ENCODE measurements at regions not wholly inside any gene's neighbourhood (a gene's known extent, or its start where the extent isn't known, plus 50 kb on each side); places are given as distances from the start of the nearest gene placed in this dataset.
A peak's percentile ranks its signal among the peaks of the same experiment; 100 is the strongest.

DNA sequence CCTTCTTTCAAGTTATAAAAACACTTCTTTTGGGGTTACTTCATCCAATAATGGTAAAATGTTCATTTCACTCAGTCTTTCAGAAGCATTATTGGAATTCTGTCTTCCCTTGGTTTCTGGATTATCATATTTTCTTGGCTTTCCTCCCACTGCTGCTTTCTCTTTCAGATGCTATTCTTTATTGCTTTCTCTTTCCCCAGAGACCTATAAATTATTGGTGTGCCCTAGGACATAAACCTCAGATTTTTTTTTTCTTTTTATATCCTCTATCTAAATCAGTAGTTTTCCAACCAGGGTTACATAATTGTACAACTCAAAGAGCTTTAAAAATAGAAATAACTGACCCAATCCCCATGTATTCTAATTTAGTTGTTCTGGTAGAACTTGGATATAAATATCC is 1005.5 kb downstream of the ARAP2 start:
- no peak overlapping the region for H3K4me3 ChIP-seq (ENCODE audit: low read depth, low read length)
- TF ChIP-seq, protein P1, sequence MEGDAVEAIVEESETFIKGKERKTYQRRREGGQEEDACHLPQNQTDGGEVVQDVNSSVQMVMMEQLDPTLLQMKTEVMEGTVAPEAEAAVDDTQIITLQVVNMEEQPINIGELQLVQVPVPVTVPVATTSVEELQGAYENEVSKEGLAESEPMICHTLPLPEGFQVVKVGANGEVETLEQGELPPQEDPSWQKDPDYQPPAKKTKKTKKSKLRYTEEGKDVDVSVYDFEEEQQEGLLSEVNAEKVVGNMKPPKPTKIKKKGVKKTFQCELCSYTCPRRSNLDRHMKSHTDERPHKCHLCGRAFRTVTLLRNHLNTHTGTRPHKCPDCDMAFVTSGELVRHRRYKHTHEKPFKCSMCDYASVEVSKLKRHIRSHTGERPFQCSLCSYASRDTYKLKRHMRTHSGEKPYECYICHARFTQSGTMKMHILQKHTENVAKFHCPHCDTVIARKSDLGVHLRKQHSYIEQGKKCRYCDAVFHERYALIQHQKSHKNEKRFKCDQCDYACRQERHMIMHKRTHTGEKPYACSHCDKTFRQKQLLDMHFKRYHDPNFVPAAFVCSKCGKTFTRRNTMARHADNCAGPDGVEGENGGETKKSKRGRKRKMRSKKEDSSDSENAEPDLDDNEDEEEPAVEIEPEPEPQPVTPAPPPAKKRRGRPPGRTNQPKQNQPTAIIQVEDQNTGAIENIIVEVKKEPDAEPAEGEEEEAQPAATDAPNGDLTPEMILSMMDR (IDR thresholded peaks at IDR 0.05; ENCODE audit: control insufficient read depth, extremely low read depth, insufficient read depth) = no peak
- DNase-seq (ENCODE audit: low read depth) = no peak

GRCh38 chr4:35246493-35246892 is 997.8 kb downstream of the ARAP2 start:
- TF ChIP-seq, protein P1 (IDR thresholded peaks at IDR 0.05; ENCODE audit: control insufficient read depth, extremely low read depth, insufficient read depth) = no peak
- no peak overlapping the region for H3K4me3 ChIP-seq (ENCODE audit: low read depth, low read length)
- DNase-seq (ENCODE audit: low read depth) = no peak

- no peak overlapping the region for H3K4me3 ChIP-seq (ENCODE audit: low read depth, low read length)
- TF ChIP-seq, protein P1 (IDR thresholded peaks at IDR 0.05; ENCODE audit: control insufficient read depth, extremely low read depth, insufficient read depth) = no peak
- peak; percentile 85 for DNase-seq (ENCODE audit: low read depth)
Observed at GRCh38 chr4:35247047-35247446, 997.3 kb downstream of the ARAP2 start.

DNA sequence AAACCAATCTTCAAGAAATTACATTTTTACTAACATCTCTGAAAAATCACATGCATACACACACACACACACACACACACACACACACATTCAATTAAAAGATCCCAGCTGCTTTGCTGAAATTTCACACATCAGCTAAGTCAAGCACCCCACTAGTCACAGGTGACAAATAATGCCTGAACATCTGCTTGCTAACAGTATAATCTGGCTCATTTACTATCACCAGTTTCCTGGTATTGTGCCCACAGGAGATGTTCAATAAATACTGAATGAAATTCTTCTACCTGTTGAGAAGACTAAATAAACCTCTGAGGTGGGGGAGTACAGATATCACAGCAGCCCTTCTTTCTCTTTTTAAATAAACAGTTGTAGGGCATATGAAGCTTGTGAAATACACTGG is 994.0 kb downstream of the ARAP2 start:
- DNase-seq (ENCODE audit: low read depth) = no peak
- H3K4me3 ChIP-seq (ENCODE audit: low read depth, low read length) = no peak overlapping the region
- TF ChIP-seq, protein P1 (IDR thresholded peaks at IDR 0.05; ENCODE audit: control insufficient read depth, extremely low read depth, insufficient read depth) = no peak

DNA sequence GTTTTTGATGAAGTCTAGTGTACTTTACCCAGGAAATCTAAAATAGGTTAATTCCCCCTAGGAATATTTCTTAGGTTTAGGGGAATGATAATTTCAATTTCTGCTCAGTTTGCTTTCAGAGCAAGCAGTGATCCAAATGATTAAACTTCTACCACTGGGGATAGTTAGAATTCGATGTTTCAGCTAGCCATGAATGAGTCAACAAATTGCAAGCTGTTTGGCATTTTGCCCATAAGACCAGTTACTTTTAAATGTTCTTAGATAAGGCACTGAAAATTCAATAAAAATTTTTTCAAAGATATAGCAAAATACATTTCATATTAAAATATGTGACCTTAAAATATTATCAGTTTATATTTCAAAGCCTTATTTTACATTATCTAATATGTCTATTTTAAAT is 993.6 kb downstream of the ARAP2 start:
- H3K4me3 ChIP-seq (ENCODE audit: low read depth, low read length) = no peak overlapping the region
- no peak for DNase-seq (ENCODE audit: low read depth)
- TF ChIP-seq, protein P1 (IDR thresholded peaks at IDR 0.05; ENCODE audit: control insufficient read depth, extremely low read depth, insufficient read depth) = no peak

- H3K4me3 ChIP-seq (ENCODE audit: low read depth, low read length) = no peak overlapping the region
- TF ChIP-seq, protein P1 (IDR thresholded peaks at IDR 0.05; ENCODE audit: control insufficient read depth, extremely low read depth, insufficient read depth) = no peak
- peak; percentile 57 for DNase-seq (ENCODE audit: low read depth)
Observed at GRCh38 chr4:35252071-35252470, 992.2 kb downstream of the ARAP2 start.

- no peak overlapping the region for H3K4me3 ChIP-seq (ENCODE audit: low read depth, low read length)
- TF ChIP-seq, protein P1 (IDR thresholded peaks at IDR 0.05; ENCODE audit: control insufficient read depth, extremely low read depth, insufficient read depth) = no peak
- no peak for DNase-seq (ENCODE audit: low read depth)
Observed at GRCh38 chr4:35252866-35253265, 991.4 kb downstream of the ARAP2 start.

All from LNCaP clone FGC (cell line).